Esophagus muscularis mucosa (tissue), 4 donors: ENCODE measurements at regions not wholly inside any gene's neighbourhood (a gene's known extent, or its start where the extent isn't known, plus 50 kb on each side); places are given as distances from the start of the nearest gene placed in this dataset.

Source experiments
- DNase-seq: peaks from one replicate; pipeline ENCODE4 v3.0.0-alpha.2; 2017; ENCODE audit errors: extremely low spot score
- H3K27ac ChIP-seq, 4 donors: fragments of 200-600 bp; sonication (generic); replicated peaks in 1 of 4; 1 replicate in 3 of 4; 2 replicates in 1 of 4; pipeline ENCODE4 v1.5.1; 2016 to 2019; ENCODE audit warnings: mild to moderate bottlenecking in 1 of 4
- H3K27me3 ChIP-seq, 4 donors: fragments of 200-600 bp; sonication (generic); one replicate each; pipeline versions ENCODE4 v1.5.1 to v1.6.0; 2016 to 2019
- H3K36me3 ChIP-seq, 4 donors: fragments of 200-600 bp; sonication (generic); one replicate each; pipeline ENCODE4 v1.5.1; 2016 to 2019
- H3K4me1 ChIP-seq, 4 donors: fragments of 200-600 bp; sonication (generic); one replicate each; pipeline ENCODE4 v1.5.1; 2016 to 2019
- H3K4me3 ChIP-seq, 4 donors: fragments of 200-600 bp; sonication (generic); 1 replicate in 2 of 4; 2 replicates in 2 of 4; pipeline ENCODE4 v1.5.1; 2016 to 2019; ENCODE audit warnings: mild to moderate bottlenecking in 4 of 4, moderate library complexity in 1 of 4
- H3K9me3 ChIP-seq, 4 donors: fragments of 200-600 bp; sonication (generic); 1 replicate in 3 of 4; 2 replicates in 1 of 4; pipeline ENCODE4 v1.5.1; 2016 to 2019
- CTCF ChIP-seq, 3 experiments: fragments of 200-600 bp in 2 of 3; fragments of 450-650 bp in 1 of 3; sonication (generic) in 2 of 3; IDR thresholded peaks; one replicate each; pipeline ENCODE4 v1.5.1; 2017 to 2019; ENCODE audit warnings: antibody characterized with exemption in 3 of 3, mild to moderate bottlenecking in 2 of 3, moderate library complexity in 1 of 3
- EP300 ChIP-seq: sonication (generic); formaldehyde crosslinking; IDR thresholded peaks from one replicate; pipeline ENCODE4 v1.6.1; 2017; ENCODE audit warnings: antibody characterized with exemption
- POLR2A ChIP-seq: fragments of 450-650 bp; IDR thresholded peaks from one replicate; pipeline ENCODE4 v1.6.1; 2017; ENCODE audit warnings: antibody characterized with exemption, moderate library complexity, mild to moderate bottlenecking, low read depth
- POLR2AphosphoS5 ChIP-seq, 2 donors: sonication (generic); formaldehyde crosslinking; IDR thresholded peaks; one replicate each; pipeline ENCODE4 v1.6.1; 2017; ENCODE audit warnings: antibody characterized with exemption in 2 of 2
- WGBS: methylation state at CpG from one replicate; pipeline ENCODE4 v1.1.5; 2018; 5-methylcytosine and 5-hydroxymethylcytosine counted together
- intact Hi-C: fragments of 100-400 bp; cut with DNase I; formaldehyde crosslinking; loops from one replicate; pipeline ENCODE4 v1.15.1; 2023

GRCh38 chr6:145063091-145063490 is 672.2 kb downstream of the EPM2A start:
- intact Hi-C loops: no loop called here
- TF ChIP-seq POLR2A: no peak
- no peak for TF ChIP-seq EP300
- TF ChIP-seq CTCF (IDR thresholded peaks at IDR 0.05): no peak
- no peak for TF ChIP-seq POLR2AphosphoS5 (IDR thresholded peaks at IDR 0.05)
- DNase-seq: no peak
- H3K4me3 ChIP-seq: no peak overlapping the region
- H3K27me3 ChIP-seq: no peaks in the 10 kb centered on the region
- H3K27ac ChIP-seq: no peak overlapping the region
- H3K9me3 ChIP-seq: no peaks in the 10 kb centered on the region
- peaks cover 0 to 9% (median 3%) of the 10 kb centered on the region in 4 donors for H3K4me1 ChIP-seq
- H3K36me3 ChIP-seq: no peaks in the 10 kb centered on the region

- Histone ChIP-seq H3K27ac (no peak overlapping the region), H3K27me3 (no peaks in the 10 kb centered on the region), H3K4me1 (peaks cover 0 to 9% (median 3%) of the 10 kb centered on the region in 4 donors), H3K36me3 (no peaks in the 10 kb centered on the region), H3K4me3 (no peak overlapping the region), H3K9me3 (no peaks in the 10 kb centered on the region)
- intact Hi-C loops: no loop called here
- DNase-seq: no peak
- no peak for TF ChIP-seq EP300
- TF ChIP-seq CTCF (IDR thresholded peaks at IDR 0.05): no peak
- no peak for TF ChIP-seq POLR2AphosphoS5 (IDR thresholded peaks at IDR 0.05)
These were observed 667.9 kb downstream of the EPM2A start for GRCh38 chr6:145067430-145067829.

- no peak for TF ChIP-seq POLR2A
- no peak for TF ChIP-seq EP300
- no peak for TF ChIP-seq POLR2AphosphoS5 (IDR thresholded peaks at IDR 0.05)
- TF ChIP-seq CTCF (IDR thresholded peaks at IDR 0.05): no peak
These were observed 666.7 kb downstream of the EPM2A start for GRCh38 chr6:145068577-145068976.

GRCh38 chr6:145069966-145070365 is 665.4 kb downstream of the EPM2A start:
- WGBS: 91% methylated on average over 2 of the region's 2 CpGs
- Histone ChIP-seq H3K9me3 (no peaks in the 10 kb centered on the region), H3K27ac (no peak overlapping the region), H3K27me3 (no peaks in the 10 kb centered on the region), H3K4me3 (no peak overlapping the region), H3K36me3 (no peaks in the 10 kb centered on the region), H3K4me1 (peaks cover 0 to 9% (median 3%) of the 10 kb centered on the region in 4 donors)
- no peak for DNase-seq
- no peak for TF ChIP-seq EP300
- TF ChIP-seq CTCF (IDR thresholded peaks at IDR 0.05): no peak
- no peak for TF ChIP-seq POLR2AphosphoS5 (IDR thresholded peaks at IDR 0.05)
- TF ChIP-seq POLR2A: no peak
- intact Hi-C loops: no loop called here

More at GRCh38 chr6:145068577-145068976, 666.7 kb downstream of the EPM2A start:
- Histone ChIP-seq H3K4me3 (no peak overlapping the region), H3K27me3 (no peaks in the 10 kb centered on the region), H3K36me3 (no peaks in the 10 kb centered on the region), H3K27ac (no peak overlapping the region), H3K9me3 (no peaks in the 10 kb centered on the region), H3K4me1 (peaks cover 0 to 9% (median 3%) of the 10 kb centered on the region in 4 donors)
- intact Hi-C loops: no loop called here
- DNase-seq: no peak

GRCh38 chr6:145070791-145071190 is 664.5 kb downstream of the EPM2A start:
- H3K4me3 ChIP-seq: no peak overlapping the region
- H3K27ac ChIP-seq: no peak overlapping the region
- intact Hi-C loops: no loop called here
- peaks cover 0 to 3% (median 0%) of the 10 kb centered on the region in 4 donors for H3K4me1 ChIP-seq
- TF ChIP-seq EP300: no peak
- no peak for TF ChIP-seq POLR2A
- TF ChIP-seq POLR2AphosphoS5 (IDR thresholded peaks at IDR 0.05): no peak
- no peak for TF ChIP-seq CTCF (IDR thresholded peaks at IDR 0.05)
- H3K27me3 ChIP-seq: no peaks in the 10 kb centered on the region
- no peak for DNase-seq
- no peaks in the 10 kb centered on the region for H3K36me3 ChIP-seq
- H3K9me3 ChIP-seq: no peaks in the 10 kb centered on the region
- WGBS: 61% methylated on average over 2 of the region's 2 CpGs
